ENCODE measurements at regions not wholly inside any gene's neighbourhood (a gene's known extent, or its start where the extent isn't known, plus 50 kb on each side); places are given as distances from the start of the nearest gene placed in this dataset.

DNA sequence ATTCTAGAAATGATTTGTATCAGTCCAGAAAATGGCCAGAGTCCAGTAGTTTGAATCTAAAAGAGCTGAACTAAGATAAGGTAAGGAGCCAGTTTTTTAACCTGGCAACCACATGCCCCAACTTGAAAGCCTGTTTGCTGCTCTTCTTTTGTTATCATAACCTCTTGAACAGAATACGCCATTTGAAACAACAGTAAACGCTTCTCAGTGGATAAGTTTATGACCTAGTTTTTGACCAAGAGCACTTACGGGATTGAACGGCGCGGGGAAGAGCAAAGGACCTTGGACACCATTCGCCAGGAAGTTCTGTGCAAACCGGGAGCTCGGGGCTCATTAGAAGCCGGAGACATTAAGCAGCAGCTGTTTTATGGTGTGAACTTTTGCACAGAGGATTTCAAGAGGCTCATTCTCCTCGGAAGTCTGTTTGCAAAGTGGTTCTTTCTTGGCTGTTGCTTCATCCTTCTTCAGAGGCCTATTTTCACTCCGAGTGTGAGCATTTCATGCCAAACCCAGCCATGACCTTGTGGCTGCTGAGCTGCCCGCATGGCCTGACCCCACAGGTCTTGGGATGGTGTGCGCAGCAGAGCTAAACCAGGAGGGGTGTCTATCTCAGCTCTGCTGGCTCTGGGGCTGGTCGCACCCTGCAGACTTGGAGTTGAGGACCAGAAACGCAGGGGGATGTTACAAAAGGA is 215.1 kb downstream of the SOX4 start:
- H3K9ac ChIP-seq (ENCODE audit: extremely low read depth, insufficient read length, low read length) = no peak overlapping the region
- no peak overlapping the region for H4K8ac ChIP-seq (replicated peaks; ENCODE audit: insufficient read length, low read depth, low read length)
- no peaks in the 10 kb centered on the region for H3K27me3 ChIP-seq (ENCODE audit: insufficient read depth, low read length)
- no peak overlapping the region for H2AFZ ChIP-seq (ENCODE audit: low read length)
- H2BK20ac ChIP-seq (ENCODE audit: low read depth, low read length, poor library complexity, severe bottlenecking) = no peak overlapping the region
- peaks cover 2% of the 10 kb centered on the region for H4K20me1 ChIP-seq (ENCODE audit: control insufficient read depth, insufficient read depth, insufficient read length)
- Mint-ChIP-seq H3K4me1 (peaks cover 16 to 19% of the 10 kb centered on the region in 2 experiments), H3K27ac (peak overlapping the region; percentile 63 to 88 (median 79); a peak in 5 of 7 replicates), H3K4me3 (no peak overlapping the region), H3K27me3 (ENCODE audit: low read depth) (no peaks in the 10 kb centered on the region), H3K9me3 (no peaks in the 10 kb centered on the region), H3K36me3 (ENCODE audit: insufficient read depth in 1 of 3, low read depth in 3 of 3) (peaks cover 10 to 44% (median 19%) of the 10 kb centered on the region in 3 experiments)
- no peak overlapping the region for H2BK12ac ChIP-seq (ENCODE audit: insufficient read length, low read depth, low read length)
- no peak overlapping the region for H2BK5ac ChIP-seq (ENCODE audit: insufficient read length, low read length)
- H3K79me2 ChIP-seq (ENCODE audit: insufficient read depth, low read length) = peaks cover 2% of the 10 kb centered on the region; the same call in 1 of the 2 replicates
- no peak for DNase-seq
- H4K91ac ChIP-seq (ENCODE audit: insufficient read length, low read depth, low read length) = no peak overlapping the region
- H3K4ac ChIP-seq (ENCODE audit: low read depth, low read length) = no peak overlapping the region
- H3K4me2 ChIP-seq (ENCODE audit: insufficient read depth, insufficient read length, low read length) = no peak overlapping the region
- H4K5ac ChIP-seq (ENCODE audit: insufficient read length, low read depth, low read length) = no peak overlapping the region
- H3K23ac ChIP-seq (ENCODE audit: insufficient read length, low read depth, low read length) = no peak overlapping the region
- no peak overlapping the region for H3K27ac ChIP-seq (ENCODE audit: insufficient read length, low read depth, low read length)
- no peak overlapping the region for H2BK15ac ChIP-seq (ENCODE audit: low read depth, low read length)
- TF ChIP-seq, protein P1, sequence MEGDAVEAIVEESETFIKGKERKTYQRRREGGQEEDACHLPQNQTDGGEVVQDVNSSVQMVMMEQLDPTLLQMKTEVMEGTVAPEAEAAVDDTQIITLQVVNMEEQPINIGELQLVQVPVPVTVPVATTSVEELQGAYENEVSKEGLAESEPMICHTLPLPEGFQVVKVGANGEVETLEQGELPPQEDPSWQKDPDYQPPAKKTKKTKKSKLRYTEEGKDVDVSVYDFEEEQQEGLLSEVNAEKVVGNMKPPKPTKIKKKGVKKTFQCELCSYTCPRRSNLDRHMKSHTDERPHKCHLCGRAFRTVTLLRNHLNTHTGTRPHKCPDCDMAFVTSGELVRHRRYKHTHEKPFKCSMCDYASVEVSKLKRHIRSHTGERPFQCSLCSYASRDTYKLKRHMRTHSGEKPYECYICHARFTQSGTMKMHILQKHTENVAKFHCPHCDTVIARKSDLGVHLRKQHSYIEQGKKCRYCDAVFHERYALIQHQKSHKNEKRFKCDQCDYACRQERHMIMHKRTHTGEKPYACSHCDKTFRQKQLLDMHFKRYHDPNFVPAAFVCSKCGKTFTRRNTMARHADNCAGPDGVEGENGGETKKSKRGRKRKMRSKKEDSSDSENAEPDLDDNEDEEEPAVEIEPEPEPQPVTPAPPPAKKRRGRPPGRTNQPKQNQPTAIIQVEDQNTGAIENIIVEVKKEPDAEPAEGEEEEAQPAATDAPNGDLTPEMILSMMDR (conservative IDR thresholded peaks at IDR 0.05) = no peak
- H3K23me2 ChIP-seq (ENCODE audit: insufficient read length, low read depth, low read length, poor library complexity, severe bottlenecking) = no peaks in the 10 kb centered on the region
- no peak overlapping the region for H2BK120ac ChIP-seq (ENCODE audit: low read depth, low read length, poor library complexity, severe bottlenecking)
- H3K79me1 ChIP-seq (ENCODE audit: insufficient read depth, low read depth, low read length, poor library complexity, severe bottlenecking) = peaks cover 9% of the 10 kb centered on the region
- WGBS (ENCODE audit: extremely low coverage, insufficient read length, low lambda C conversion rate) = no CpG with 5 or more reads among the region's 16 CpGs
- no peak overlapping the region for H2AK5ac ChIP-seq (ENCODE audit: insufficient read length, low read length)
- no peak overlapping the region for H3T11ph ChIP-seq (ENCODE audit: low read length)
- no peaks in the 10 kb centered on the region; the same call in 1 of the 2 replicates for H3K4me1 ChIP-seq (ENCODE audit: insufficient read depth, low read length)
- H3K56ac ChIP-seq (ENCODE audit: insufficient read length, low read depth, low read length) = no peak overlapping the region
- no peak overlapping the region for H3K14ac ChIP-seq (ENCODE audit: insufficient read depth, low read length)
- H3K18ac ChIP-seq (ENCODE audit: insufficient read length, low read depth, low read length) = no peak overlapping the region
- H3K9me3 ChIP-seq (ENCODE audit: control insufficient read depth, low read depth, low read length) = no peaks in the 10 kb centered on the region
